ENCODE measurements at regions not wholly inside any gene's neighbourhood (a gene's known extent, or its start where the extent isn't known, plus 50 kb on each side); places are given as distances from the start of the nearest gene placed in this dataset.

GRCh38 chr15:87293031-87293430 lies 963.5 kb downstream of the NTRK3 start:
- no peaks in the 10 kb centered on the region for H3K36me3 ChIP-seq (ENCODE audit: control insufficient read depth, insufficient read depth, low read length)
- WGBS, 2 experiments (ENCODE audit: insufficient coverage in 2 of 2): 86% methylated on average over 1 of the region's 2 CpGs; no CpG with 5 or more reads in 1 of the 2 experiments
- no peak overlapping the region for H3K4me3 ChIP-seq (ENCODE audit: extremely low read depth, insufficient read depth, low read length, poor library complexity, severe bottlenecking)
- peaks cover 4% of the 10 kb centered on the region for H3K9me3 ChIP-seq (ENCODE audit: control insufficient read depth, low read length)
- no peaks in the 10 kb centered on the region for H3K4me1 ChIP-seq (ENCODE audit: control insufficient read depth, insufficient read depth, low read length, poor library complexity, severe bottlenecking)
- H3K27ac ChIP-seq (ENCODE audit: low read depth, low read length, severe bottlenecking): no peak overlapping the region

GRCh38 chr15:87287156-87287555 lies 969.4 kb downstream of the NTRK3 start:
- Histone ChIP-seq H3K4me1 (ENCODE audit: control insufficient read depth, insufficient read depth, low read length, poor library complexity, severe bottlenecking) (peaks cover 7% of the 10 kb centered on the region), H3K27ac (ENCODE audit: low read depth, low read length, severe bottlenecking) (no peak overlapping the region), H3K9me3 (ENCODE audit: control insufficient read depth, low read length) (no peaks in the 10 kb centered on the region), H3K36me3 (ENCODE audit: control insufficient read depth, insufficient read depth, low read length) (no peaks in the 10 kb centered on the region), H3K4me3 (ENCODE audit: extremely low read depth, insufficient read depth, low read length, poor library complexity, severe bottlenecking) (no peak overlapping the region)
- WGBS, 2 experiments (ENCODE audit: insufficient coverage in 2 of 2): 70 to 89% methylated on average over 1 to 3 of the region's 3 CpGs

- no peak overlapping the region for H3K4me3 ChIP-seq (ENCODE audit: extremely low read depth, insufficient read depth, low read length, poor library complexity, severe bottlenecking)
- no CpG with 5 or more reads among the region's 1 CpG for WGBS, 2 experiments (ENCODE audit: insufficient coverage in 2 of 2)
- no peaks in the 10 kb centered on the region for H3K36me3 ChIP-seq (ENCODE audit: control insufficient read depth, insufficient read depth, low read length)
- H3K4me1 ChIP-seq (ENCODE audit: control insufficient read depth, insufficient read depth, low read length, poor library complexity, severe bottlenecking): peaks cover 18% of the 10 kb centered on the region
- peaks cover 6% of the 10 kb centered on the region for H3K9me3 ChIP-seq (ENCODE audit: control insufficient read depth, low read length)
- H3K27ac ChIP-seq (ENCODE audit: low read depth, low read length, severe bottlenecking): peak overlapping the region; percentile 62
These were observed 987.0 kb downstream of the NTRK3 start for GRCh38 chr15:87269566-87269965.

GRCh38 chr15:87268675-87269074 lies 987.9 kb downstream of the NTRK3 start:
- 66 to 100% methylated on average over 1 to 2 of the region's 2 CpGs for WGBS, 2 experiments (ENCODE audit: insufficient coverage in 2 of 2)
- no peak overlapping the region for H3K4me3 ChIP-seq (ENCODE audit: extremely low read depth, insufficient read depth, low read length, poor library complexity, severe bottlenecking)
- no peaks in the 10 kb centered on the region for H3K36me3 ChIP-seq (ENCODE audit: control insufficient read depth, insufficient read depth, low read length)
- H3K27ac ChIP-seq (ENCODE audit: low read depth, low read length, severe bottlenecking): peak overlapping the region; percentile 62
- H3K4me1 ChIP-seq (ENCODE audit: control insufficient read depth, insufficient read depth, low read length, poor library complexity, severe bottlenecking): peaks cover 18% of the 10 kb centered on the region
- H3K9me3 ChIP-seq (ENCODE audit: control insufficient read depth, low read length): peaks cover 6% of the 10 kb centered on the region

GRCh38 chr15:87267798-87268197 lies 988.7 kb downstream of the NTRK3 start:
- H3K27ac ChIP-seq (ENCODE audit: low read depth, low read length, severe bottlenecking): no peak overlapping the region
- H3K36me3 ChIP-seq (ENCODE audit: control insufficient read depth, insufficient read depth, low read length): no peaks in the 10 kb centered on the region
- 100% methylated on average over 1 of the region's 2 CpGs; no CpG with 5 or more reads in 1 of the 2 experiments for WGBS, 2 experiments (ENCODE audit: insufficient coverage in 2 of 2)
- peaks cover 18% of the 10 kb centered on the region for H3K4me1 ChIP-seq (ENCODE audit: control insufficient read depth, insufficient read depth, low read length, poor library complexity, severe bottlenecking)
- H3K4me3 ChIP-seq (ENCODE audit: extremely low read depth, insufficient read depth, low read length, poor library complexity, severe bottlenecking): no peak overlapping the region
- H3K9me3 ChIP-seq (ENCODE audit: control insufficient read depth, low read length): no peaks in the 10 kb centered on the region

GRCh38 chr15:87263871-87264270 lies 992.7 kb downstream of the NTRK3 start:
- no peaks in the 10 kb centered on the region for H3K9me3 ChIP-seq (ENCODE audit: control insufficient read depth, low read length)
- no peak overlapping the region for H3K4me3 ChIP-seq (ENCODE audit: extremely low read depth, insufficient read depth, low read length, poor library complexity, severe bottlenecking)
- H3K4me1 ChIP-seq (ENCODE audit: control insufficient read depth, insufficient read depth, low read length, poor library complexity, severe bottlenecking): peaks cover 13% of the 10 kb centered on the region
- no peak overlapping the region for H3K27ac ChIP-seq (ENCODE audit: low read depth, low read length, severe bottlenecking)
- WGBS, 2 experiments (ENCODE audit: insufficient coverage in 2 of 2): 89% methylated on average over 1 of the region's 2 CpGs; no CpG with 5 or more reads in 1 of the 2 experiments
- H3K36me3 ChIP-seq (ENCODE audit: control insufficient read depth, insufficient read depth, low read length): no peaks in the 10 kb centered on the region

GRCh38 chr15:87263296-87263695 lies 993.2 kb downstream of the NTRK3 start:
- Histone ChIP-seq H3K36me3 (ENCODE audit: control insufficient read depth, insufficient read depth, low read length) (no peaks in the 10 kb centered on the region), H3K9me3 (ENCODE audit: control insufficient read depth, low read length) (no peaks in the 10 kb centered on the region), H3K4me1 (ENCODE audit: control insufficient read depth, insufficient read depth, low read length, poor library complexity, severe bottlenecking) (peaks cover 11% of the 10 kb centered on the region), H3K4me3 (ENCODE audit: extremely low read depth, insufficient read depth, low read length, poor library complexity, severe bottlenecking) (no peak overlapping the region), H3K27ac (ENCODE audit: low read depth, low read length, severe bottlenecking) (no peak overlapping the region)

GRCh38 chr15:87245592-87245991 lies 1010.9 kb downstream of the NTRK3 start:
- Histone ChIP-seq H3K4me3 (ENCODE audit: extremely low read depth, insufficient read depth, low read length, poor library complexity, severe bottlenecking) (no peak overlapping the region), H3K36me3 (ENCODE audit: control insufficient read depth, insufficient read depth, low read length) (no peaks in the 10 kb centered on the region), H3K27ac (ENCODE audit: low read depth, low read length, severe bottlenecking) (no peak overlapping the region), H3K9me3 (ENCODE audit: control insufficient read depth, low read length) (no peaks in the 10 kb centered on the region), H3K4me1 (ENCODE audit: control insufficient read depth, insufficient read depth, low read length, poor library complexity, severe bottlenecking) (no peaks in the 10 kb centered on the region)
- 93 to 94% methylated on average over 3 to 4 of the region's 5 CpGs for WGBS, 2 experiments (ENCODE audit: insufficient coverage in 2 of 2)

- Histone ChIP-seq H3K4me1 (ENCODE audit: control insufficient read depth, insufficient read depth, low read length, poor library complexity, severe bottlenecking) (no peaks in the 10 kb centered on the region), H3K4me3 (ENCODE audit: extremely low read depth, insufficient read depth, low read length, poor library complexity, severe bottlenecking) (no peak overlapping the region), H3K36me3 (ENCODE audit: control insufficient read depth, insufficient read depth, low read length) (no peaks in the 10 kb centered on the region), H3K9me3 (ENCODE audit: control insufficient read depth, low read length) (no peaks in the 10 kb centered on the region), H3K27ac (ENCODE audit: low read depth, low read length, severe bottlenecking) (no peak overlapping the region)
These were observed 1013.1 kb downstream of the NTRK3 start for GRCh38 chr15:87243474-87243873.

- no peaks in the 10 kb centered on the region for H3K36me3 ChIP-seq (ENCODE audit: control insufficient read depth, insufficient read depth, low read length)
- H3K4me1 ChIP-seq (ENCODE audit: control insufficient read depth, insufficient read depth, low read length, poor library complexity, severe bottlenecking): no peaks in the 10 kb centered on the region
- WGBS, 2 experiments (ENCODE audit: insufficient coverage in 2 of 2): 100% methylated on average over 1 of the region's 3 CpGs; no CpG with 5 or more reads in 1 of the 2 experiments
- H3K27ac ChIP-seq (ENCODE audit: low read depth, low read length, severe bottlenecking): no peak overlapping the region
- no peak overlapping the region for H3K4me3 ChIP-seq (ENCODE audit: extremely low read depth, insufficient read depth, low read length, poor library complexity, severe bottlenecking)
- no peaks in the 10 kb centered on the region for H3K9me3 ChIP-seq (ENCODE audit: control insufficient read depth, low read length)
These were observed 1016.8 kb downstream of the NTRK3 start for GRCh38 chr15:87239582-87240230.

GRCh38 chr15:87238451-87239068 lies 1018.0 kb downstream of the NTRK3 start:
- no CpG with 5 or more reads among the region's 1 CpG for WGBS, 2 experiments (ENCODE audit: insufficient coverage in 2 of 2)
- no peaks in the 10 kb centered on the region for H3K36me3 ChIP-seq (ENCODE audit: control insufficient read depth, insufficient read depth, low read length)
- H3K9me3 ChIP-seq (ENCODE audit: control insufficient read depth, low read length): no peaks in the 10 kb centered on the region
- no peak overlapping the region for H3K27ac ChIP-seq (ENCODE audit: low read depth, low read length, severe bottlenecking)
- no peak overlapping the region for H3K4me3 ChIP-seq (ENCODE audit: extremely low read depth, insufficient read depth, low read length, poor library complexity, severe bottlenecking)
- no peaks in the 10 kb centered on the region for H3K4me1 ChIP-seq (ENCODE audit: control insufficient read depth, insufficient read depth, low read length, poor library complexity, severe bottlenecking)

Measured in mesodermal cell (in vitro differentiated cells).